ENCODE measurements at regions not wholly inside any gene's neighbourhood (a gene's known extent, or its start where the extent isn't known, plus 50 kb on each side); places are given as distances from the start of the nearest gene placed in this dataset.

DNA sequence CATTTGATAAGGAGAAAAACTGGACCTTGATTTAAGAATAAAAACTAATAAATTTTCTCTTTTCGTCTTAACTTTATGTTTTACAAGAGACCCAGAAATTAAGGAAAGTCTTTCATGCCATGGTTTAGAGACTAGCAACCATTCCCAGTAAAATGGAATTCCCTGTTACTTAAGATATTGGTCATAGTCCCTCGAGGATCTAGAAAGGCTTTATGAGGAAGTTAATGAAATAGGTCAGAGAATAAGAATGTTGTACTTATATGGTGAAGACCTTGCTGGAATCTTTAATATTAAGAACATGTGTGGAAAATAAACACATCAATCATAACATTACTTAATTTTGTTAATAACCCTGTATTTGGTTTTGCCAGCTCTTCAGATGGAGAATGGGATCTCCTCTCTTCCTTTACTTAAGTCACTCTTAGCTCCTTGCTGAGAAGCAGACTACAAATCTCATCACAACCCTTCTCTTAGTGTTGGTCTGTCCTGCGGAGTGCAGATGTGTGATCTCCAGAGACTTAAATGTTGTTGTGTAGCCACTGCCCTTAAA lies 382.9 kb downstream of the QKI start:
- TF ChIP-seq FOXM1 (IDR thresholded peaks at IDR 0.05; ENCODE audit: borderline replicate concordance, low read depth) (no peak), REST (IDR thresholded peaks at IDR 0.05; ENCODE audit: low read depth) (no peak), MAX (IDR thresholded peaks at IDR 0.05) (no peak), TCF12 (IDR thresholded peaks at IDR 0.05; ENCODE audit: low read depth) (no peak), RAD21 (IDR thresholded peaks at IDR 0.05; ENCODE audit: low read depth) (no peak), CEBPB (IDR thresholded peaks at IDR 0.05) (no peak), CREB1 (IDR thresholded peaks at IDR 0.05; ENCODE audit: low read depth) (no peak), ZBTB7A (IDR thresholded peaks at IDR 0.05; ENCODE audit: low read depth) (no peak), EP300 (IDR thresholded peaks at IDR 0.05; ENCODE audit: borderline replicate concordance) (no peak)

DNA sequence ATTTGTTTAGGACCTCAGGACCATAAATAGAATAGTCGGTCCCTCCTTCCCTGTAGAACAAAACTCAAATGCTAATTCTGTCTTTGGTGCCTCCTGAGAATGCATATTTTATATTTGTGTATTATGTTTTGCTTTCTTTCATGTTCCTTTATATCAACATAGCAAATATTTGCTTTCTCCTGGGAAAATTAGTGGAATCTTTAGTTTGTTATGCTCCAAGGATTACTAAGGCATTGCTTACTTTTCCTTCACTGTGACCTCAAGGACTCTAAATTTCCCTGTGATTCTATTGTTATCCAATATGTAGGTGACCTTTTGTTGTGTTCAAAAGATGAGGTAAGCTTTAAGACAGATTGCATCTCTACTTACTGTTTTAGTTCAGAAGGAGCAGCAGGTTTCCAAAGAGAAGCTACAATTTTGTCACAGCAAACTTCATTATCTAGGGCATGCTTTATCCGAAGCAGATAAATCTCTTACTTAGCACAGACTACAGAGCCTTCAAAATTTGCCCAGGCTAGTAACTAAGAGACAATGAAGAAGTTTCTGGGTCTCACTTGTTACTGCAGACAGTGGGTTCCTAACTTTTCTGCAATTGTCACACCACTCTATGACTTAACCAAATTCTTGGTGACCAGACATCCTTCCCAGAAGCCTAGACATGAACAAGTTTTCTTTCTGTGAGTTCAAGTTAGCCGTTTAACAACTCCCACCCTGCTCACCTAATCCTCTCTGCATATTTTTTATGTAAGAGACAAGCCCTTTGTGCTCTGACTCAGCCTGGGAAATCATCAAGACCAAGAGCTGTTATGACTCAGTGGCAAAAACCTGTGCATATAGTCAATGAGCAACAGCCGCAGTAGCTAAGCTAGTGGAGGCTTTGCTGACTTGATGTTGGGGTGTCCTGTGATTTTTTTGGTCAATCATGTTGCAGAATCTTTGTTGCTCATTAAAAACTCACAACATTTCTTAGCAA lies 378.8 kb downstream of the QKI start:
- TF ChIP-seq TEAD4 (IDR thresholded peaks at IDR 0.05) (no peak), CEBPB (IDR thresholded peaks at IDR 0.05) (no peak), EGR1 (IDR thresholded peaks at IDR 0.05) (no peak)

DNA sequence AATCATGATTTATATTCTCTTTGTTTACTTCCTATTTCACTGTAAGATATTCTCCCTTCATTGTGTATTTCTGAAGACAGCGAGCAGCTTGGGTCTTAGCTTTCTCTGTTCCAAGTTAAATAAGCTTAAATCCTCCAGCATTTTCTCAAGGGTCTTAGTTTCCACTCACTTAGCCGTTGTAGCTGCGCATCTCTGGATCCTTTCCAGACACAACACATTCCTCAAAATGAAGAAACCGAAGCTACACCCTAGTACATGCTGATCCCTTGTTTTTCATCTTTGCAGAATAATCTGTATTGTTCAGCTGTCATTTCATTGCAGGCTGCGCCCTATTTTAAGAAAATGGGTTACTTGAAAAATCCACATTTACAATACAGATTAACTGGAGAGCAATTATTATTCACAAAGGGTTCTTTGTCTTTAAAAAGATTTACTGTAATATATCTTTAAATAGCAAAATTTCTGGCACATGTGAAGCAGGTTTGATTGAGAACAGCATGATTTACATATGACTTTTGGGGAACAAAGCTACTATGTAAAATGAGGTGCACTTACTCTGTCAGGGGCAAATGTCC lies 375.8 kb downstream of the QKI start:
- TF ChIP-seq TEAD4 (IDR thresholded peaks at IDR 0.05) (no peak), YY1 (IDR thresholded peaks at IDR 0.05; ENCODE audit: low read depth) (no peak), TAF1 (IDR thresholded peaks at IDR 0.05; ENCODE audit: low read depth) (no peak), CREB1 (IDR thresholded peaks at IDR 0.05; ENCODE audit: low read depth) (no peak), ZBTB7A (IDR thresholded peaks at IDR 0.05; ENCODE audit: low read depth) (no peak), TCF12 (IDR thresholded peaks at IDR 0.05; ENCODE audit: low read depth) (no peak), FOXM1 (IDR thresholded peaks at IDR 0.05; ENCODE audit: borderline replicate concordance, low read depth) (no peak), REST (IDR thresholded peaks at IDR 0.05; ENCODE audit: low read depth) (no peak), EGR1 (IDR thresholded peaks at IDR 0.05) (no peak), RAD21 (IDR thresholded peaks at IDR 0.05; ENCODE audit: low read depth) (no peak), MAX (IDR thresholded peaks at IDR 0.05) (no peak), NFIC (IDR thresholded peaks at IDR 0.05) (no peak), EP300 (IDR thresholded peaks at IDR 0.05; ENCODE audit: borderline replicate concordance) (no peak), CEBPB (IDR thresholded peaks at IDR 0.05) (no peak)
- TF ChIP-seq, protein P1, sequence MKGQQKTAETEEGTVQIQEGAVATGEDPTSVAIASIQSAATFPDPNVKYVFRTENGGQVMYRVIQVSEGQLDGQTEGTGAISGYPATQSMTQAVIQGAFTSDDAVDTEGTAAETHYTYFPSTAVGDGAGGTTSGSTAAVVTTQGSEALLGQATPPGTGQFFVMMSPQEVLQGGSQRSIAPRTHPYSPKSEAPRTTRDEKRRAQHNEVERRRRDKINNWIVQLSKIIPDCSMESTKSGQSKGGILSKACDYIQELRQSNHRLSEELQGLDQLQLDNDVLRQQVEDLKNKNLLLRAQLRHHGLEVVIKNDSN (IDR thresholded peaks at IDR 0.05): no peak

GRCh38 chr6:163789199-163789810 lies 374.8 kb downstream of the QKI start:
- TF ChIP-seq CEBPB (IDR thresholded peaks at IDR 0.05) (no peak), TAF1 (IDR thresholded peaks at IDR 0.05; ENCODE audit: low read depth) (no peak), ZBTB7A (IDR thresholded peaks at IDR 0.05; ENCODE audit: low read depth) (no peak), YY1 (IDR thresholded peaks at IDR 0.05; ENCODE audit: low read depth) (no peak), NFIC (IDR thresholded peaks at IDR 0.05) (no peak), EGR1 (IDR thresholded peaks at IDR 0.05) (no peak), FOXM1 (IDR thresholded peaks at IDR 0.05; ENCODE audit: borderline replicate concordance, low read depth) (no peak), CREB1 (IDR thresholded peaks at IDR 0.05; ENCODE audit: low read depth) (no peak), TCF12 (IDR thresholded peaks at IDR 0.05; ENCODE audit: low read depth) (no peak), REST (IDR thresholded peaks at IDR 0.05; ENCODE audit: low read depth) (no peak), TEAD4 (IDR thresholded peaks at IDR 0.05) (no peak), RAD21 (IDR thresholded peaks at IDR 0.05; ENCODE audit: low read depth) (no peak), MAX (IDR thresholded peaks at IDR 0.05) (no peak)
- TF ChIP-seq, protein P1 (IDR thresholded peaks at IDR 0.05): no peak
